HEK293 (cell line): ENCODE measurements at regions not wholly inside any gene's neighbourhood (a gene's known extent, or its start where the extent isn't known, plus 50 kb on each side); places are given as distances from the start of the nearest gene placed in this dataset.

Experiments
- CTCF ChIA-PET: fragments of 350-600 bp; formaldehyde crosslinking; extraction: SDS; loops from one replicate; lab custom pipeline; 2021; ENCODE audit warnings: antibody characterized with exemption; lab: Yijun Ruan, JAX
- POLR2A ChIA-PET: fragments of 300-600 bp; formaldehyde crosslinking; extraction: SDS; loops from one replicate; lab custom pipeline; 2020; ENCODE audit warnings: antibody characterized with exemption, inconsistent platforms; lab: Yijun Ruan, JAX
- H3K27ac ChIP-seq: fragments of 200-500 bp; sonication (Bioruptor generic); 2 replicates; pipeline ENCODE4 v1.5.1; 2014; ENCODE audit warnings: low read depth, low read length, control low read depth, inconsistent platforms; ENCODE audit errors: extremely low read depth
- H3K36me3 ChIP-seq, 2 experiments: fragments of 200-500 bp in 1 of 2; sonication (Bioruptor generic) in 1 of 2; 1 replicate in 1 of 2; 2 replicates in 1 of 2; pipeline ENCODE4 v1.5.1; 2014 to 2017; ENCODE audit warnings: inconsistent platforms in 2 of 2, low read length in 2 of 2; ENCODE audit not compliant: control insufficient read depth in 2 of 2, insufficient read depth in 1 of 2
- H3K4me1 ChIP-seq: fragments of 200-500 bp; sonication (Bioruptor generic); 2 replicates; pipeline ENCODE4 v1.5.1; 2014; ENCODE audit warnings: mild to moderate bottlenecking, low read length, inconsistent platforms; ENCODE audit not compliant: control insufficient read depth, insufficient read depth
- H3K4me3 ChIP-seq: 2 replicates; pipeline ENCODE4 v1.5.1; 2011; ENCODE audit warnings: low read depth, mild to moderate bottlenecking, control low read depth, low read length, moderate library complexity
- H3K9me3 ChIP-seq: fragments of 200-500 bp; sonication (Bioruptor generic); 2 replicates; pipeline ENCODE4 v1.5.1; 2014; ENCODE audit warnings: low read depth, low read length, inconsistent platforms; ENCODE audit not compliant: control insufficient read depth, insufficient read depth
- BCL11A ChIP-seq: fragments of 450-650 bp; formaldehyde crosslinking; IDR thresholded peaks from 2 replicates; pipeline ENCODE4 v1.5.1; 2016; ENCODE audit warnings: low read depth, missing biosample characterization, missing genetic modification characterization
- KLF8 ChIP-seq: fragments of 450-650 bp; formaldehyde crosslinking; IDR thresholded peaks from 2 replicates; pipeline ENCODE4 v1.5.1; 2016; ENCODE audit warnings: missing biosample characterization, missing genetic modification characterization
- KLF9 ChIP-seq: fragments of 450-650 bp; formaldehyde crosslinking; IDR thresholded peaks from 2 replicates; pipeline ENCODE4 v1.5.1; 2016; ENCODE audit warnings: missing biosample characterization, missing genetic modification characterization, low read depth
- OSR2 ChIP-seq: fragments of 450-650 bp; formaldehyde crosslinking; IDR thresholded peaks from 2 replicates; pipeline ENCODE4 v1.5.1; 2016; ENCODE audit warnings: missing biosample characterization, missing genetic modification characterization
- PATZ1 ChIP-seq: fragments of 450-650 bp; formaldehyde crosslinking; IDR thresholded peaks from 2 replicates; pipeline ENCODE4 v1.5.1; 2016; ENCODE audit warnings: missing biosample characterization, missing genetic modification characterization
- WT1 ChIP-seq: fragments of 450-650 bp; formaldehyde crosslinking; IDR thresholded peaks from 2 replicates; pipeline ENCODE4 v1.5.1; 2016; ENCODE audit warnings: missing biosample characterization, missing genetic modification characterization
- YY2 ChIP-seq: fragments of 450-650 bp; formaldehyde crosslinking; IDR thresholded peaks from 2 replicates; pipeline ENCODE4 v1.5.1; 2016; ENCODE audit warnings: missing biosample characterization, missing genetic modification characterization
- ZBTB11 ChIP-seq: fragments of 450-650 bp; formaldehyde crosslinking; conservative IDR thresholded peaks from 2 replicates; pipeline ENCODE4 v1.5.1; 2016; ENCODE audit warnings: low read depth, missing biosample characterization, missing genetic modification characterization
- ZNF146 ChIP-seq: fragments of 450-650 bp; formaldehyde crosslinking; IDR thresholded peaks from 2 replicates; pipeline ENCODE4 v1.5.1; 2016; ENCODE audit warnings: missing biosample characterization, missing genetic modification characterization
- ZNF169 ChIP-seq: fragments of 450-650 bp; formaldehyde crosslinking; IDR thresholded peaks from 2 replicates; pipeline ENCODE4 v1.5.1; 2016; ENCODE audit warnings: missing biosample characterization, missing genetic modification characterization
- ZNF26 ChIP-seq: fragments of 450-650 bp; formaldehyde crosslinking; IDR thresholded peaks from 2 replicates; pipeline ENCODE4 v1.5.1; 2016; ENCODE audit warnings: missing biosample characterization, missing genetic modification characterization
- ZNF394 ChIP-seq: fragments of 450-650 bp; formaldehyde crosslinking; IDR thresholded peaks from 2 replicates; pipeline ENCODE4 v1.5.1; 2016; ENCODE audit warnings: missing biosample characterization, missing genetic modification characterization, mild to moderate bottlenecking, moderate library complexity, borderline replicate concordance
- ZNF398 ChIP-seq: fragments of 450-650 bp; formaldehyde crosslinking; IDR thresholded peaks from 2 replicates; pipeline ENCODE4 v1.5.1; 2017; ENCODE audit warnings: missing biosample characterization, missing genetic modification characterization
- ZNF449 ChIP-seq: fragments of 450-650 bp; formaldehyde crosslinking; IDR thresholded peaks from 2 replicates; pipeline ENCODE4 v1.5.1; 2017; ENCODE audit warnings: missing biosample characterization, mild to moderate bottlenecking, missing genetic modification characterization, moderate library complexity
- ZNF473 ChIP-seq: fragments of 450-650 bp; formaldehyde crosslinking; IDR thresholded peaks from 2 replicates; pipeline ENCODE4 v1.5.1; 2017; ENCODE audit warnings: missing biosample characterization, missing genetic modification characterization
- ZNF530 ChIP-seq: fragments of 450-650 bp; formaldehyde crosslinking; IDR thresholded peaks from 2 replicates; pipeline ENCODE4 v1.5.1; 2016; ENCODE audit warnings: low read depth, missing biosample characterization, missing genetic modification characterization
- ZNF555 ChIP-seq: fragments of 450-650 bp; formaldehyde crosslinking; conservative IDR thresholded peaks from 2 replicates; pipeline ENCODE4 v1.5.1; 2017; ENCODE audit warnings: missing biosample characterization, mild to moderate bottlenecking, missing genetic modification characterization, inconsistent platforms
- ZNF621 ChIP-seq: fragments of 450-650 bp; formaldehyde crosslinking; IDR thresholded peaks from 2 replicates; pipeline ENCODE4 v1.5.1; 2017; ENCODE audit warnings: missing biosample characterization, missing genetic modification characterization
- ZNF664 ChIP-seq: fragments of 450-650 bp; formaldehyde crosslinking; IDR thresholded peaks from 2 replicates; pipeline ENCODE4 v1.5.1; 2016; ENCODE audit warnings: missing biosample characterization, missing genetic modification characterization
- ZNF791 ChIP-seq: fragments of 450-650 bp; formaldehyde crosslinking; IDR thresholded peaks from 2 replicates; pipeline ENCODE4 v1.5.1; 2016; ENCODE audit warnings: missing biosample characterization, missing genetic modification characterization

- ChIA-PET CTCF (interaction anchor here (0.6 kb wide), 1 partner anchor 463 kb away, joined by 3 read pairs; no protein-coding TSS in a partner anchor), POLR2A (no interaction called here)
- no peak overlapping the region for H3K4me3 ChIP-seq
- no peaks in the 10 kb centered on the region for H3K36me3 ChIP-seq
- no peak overlapping the region for H3K27ac ChIP-seq
- H3K4me1 ChIP-seq = no peaks in the 10 kb centered on the region
- no peak for TF ChIP-seq KLF9 (tag by site-specific recombination)
- TF ChIP-seq ZNF664 (tag by site-specific recombination) = no peak
- no peak for TF ChIP-seq KLF8 (tag by site-specific recombination)
- TF ChIP-seq ZNF169 = no peak
- TF ChIP-seq YY2 (tag by site-specific recombination) = no peak
- no peak for TF ChIP-seq PATZ1 (tag by site-specific recombination)
- no peak for TF ChIP-seq ZBTB11
- no peak for TF ChIP-seq BCL11A (tag by site-specific recombination)
- H3K9me3 ChIP-seq = no peaks in the 10 kb centered on the region
These were observed 1091.9 kb upstream of the TENM4 start for GRCh38 chr11:80532633-80533232.

- no peaks in the 10 kb centered on the region for H3K36me3 ChIP-seq
- CTCF ChIA-PET = no interaction called here
- TF ChIP-seq OSR2 (tag by site-specific recombination) (no peak), ZNF26 (tag by site-specific recombination) (no peak), WT1 (tag by site-specific recombination) (no peak), ZNF146 (tag by site-specific recombination) (no peak), ZNF449 (tag by site-specific recombination) (no peak), ZNF621 (tag by site-specific recombination) (no peak), ZNF394 (tag by site-specific recombination) (no peak), ZNF530 (tag by site-specific recombination) (no peak), ZNF473 (no peak), ZNF791 (no peak), ZNF398 (tag by site-specific recombination) (no peak), BCL11A (tag by site-specific recombination) (no peak), ZNF555 (no peak)
- TF ChIP-seq, all 188 proteins: peak for 0
- no peaks in the 10 kb centered on the region for H3K4me1 ChIP-seq
- POLR2A ChIA-PET = no interaction called here
- no peaks in the 10 kb centered on the region for H3K9me3 ChIP-seq
- H3K4me3 ChIP-seq = no peak overlapping the region
- no peak overlapping the region for H3K27ac ChIP-seq
These were observed 1088.9 kb upstream of the TENM4 start for GRCh38 chr11:80529726-80530125.
